ENCODE measurements at regions not wholly inside any gene's neighbourhood (a gene's known extent, or its start where the extent isn't known, plus 50 kb on each side); places are given as distances from the start of the nearest gene placed in this dataset.
"Not testable (repeated sequence)": the region's sequence is repeated elsewhere in the genome, so short reads cannot be mapped to it uniquely, and the experiment has no call there.

- no peak for DNase-seq (ENCODE audit: low read depth in 4 of 4, low spot score in 2 of 4)
Observed at GRCh38 chr1:208681878-208682663, 437.9 kb upstream of the PLXNA2 start.

- DNase-seq (ENCODE audit: low read depth in 4 of 4, low spot score in 2 of 4): no peak
Observed at GRCh38 chr1:208682664-208683013, 438.5 kb upstream of the PLXNA2 start.

GRCh38 chr1:208683141-208683540 is 439.0 kb upstream of the PLXNA2 start:
- no peak for DNase-seq (ENCODE audit: low read depth in 4 of 4, low spot score in 2 of 4)

GRCh38 chr1:208684192-208684591 is 440.0 kb upstream of the PLXNA2 start:
- no peak for DNase-seq (ENCODE audit: low read depth in 4 of 4, low spot score in 2 of 4)

- no peak for DNase-seq (ENCODE audit: low read depth in 4 of 4, low spot score in 2 of 4)
Observed at GRCh38 chr1:208686592-208686991, 442.4 kb upstream of the PLXNA2 start.

GRCh38 chr1:208688656-208689315 is 444.6 kb upstream of the PLXNA2 start:
- no peak for DNase-seq (ENCODE audit: low read depth in 4 of 4, low spot score in 2 of 4)

- DNase-seq (ENCODE audit: low read depth in 4 of 4, low spot score in 2 of 4): no peak
Observed at GRCh38 chr1:208691012-208691411, 446.8 kb upstream of the PLXNA2 start.

GRCh38 chr1:208709981-208710380 is 465.8 kb upstream of the PLXNA2 start:
- no peak for DNase-seq (ENCODE audit: low read depth in 4 of 4, low spot score in 2 of 4)

- DNase-seq (ENCODE audit: low read depth in 4 of 4, low spot score in 2 of 4): no peak
Observed at GRCh38 chr1:208714323-208714722, 470.1 kb upstream of the PLXNA2 start.

- no peak for DNase-seq (ENCODE audit: low read depth in 4 of 4, low spot score in 2 of 4)
Observed at GRCh38 chr1:208717525-208717924, 473.3 kb upstream of the PLXNA2 start.

- DNase-seq (ENCODE audit: low read depth in 4 of 4, low spot score in 2 of 4): no peak
Observed at GRCh38 chr1:208722592-208722991, 478.4 kb upstream of the PLXNA2 start.

- no peak for DNase-seq (ENCODE audit: low read depth in 4 of 4, low spot score in 2 of 4)
Observed at GRCh38 chr1:208724079-208724478, 479.9 kb upstream of the PLXNA2 start.

- DNase-seq (ENCODE audit: low read depth in 4 of 4, low spot score in 2 of 4): no peak
Observed at GRCh38 chr1:208728815-208729214, 484.6 kb upstream of the PLXNA2 start.

GRCh38 chr1:208731981-208732821 is 488.0 kb upstream of the PLXNA2 start:
- no peak for DNase-seq (ENCODE audit: low read depth in 4 of 4, low spot score in 2 of 4)

GRCh38 chr1:208737161-208737560 is 493.0 kb upstream of the PLXNA2 start:
- peak in 1 of 4 donors; percentile 13 for DNase-seq (ENCODE audit: low read depth in 4 of 4, low spot score in 2 of 4)

GRCh38 chr1:208737922-208738321 is 493.7 kb upstream of the PLXNA2 start:
- DNase-seq (ENCODE audit: low read depth in 4 of 4, low spot score in 2 of 4): no peak

- not testable (repeated sequence) for DNase-seq (ENCODE audit: low read depth in 4 of 4, low spot score in 2 of 4)
Observed at GRCh38 chr1:208739636-208740035, 495.5 kb upstream of the PLXNA2 start.

- no peak for DNase-seq (ENCODE audit: low read depth in 4 of 4, low spot score in 2 of 4)
Observed at GRCh38 chr1:208741296-208741695, 497.1 kb upstream of the PLXNA2 start.

- DNase-seq (ENCODE audit: low read depth in 4 of 4, low spot score in 2 of 4): no peak
Observed at GRCh38 chr1:208743361-208743760, 499.2 kb upstream of the PLXNA2 start.

GRCh38 chr1:208747979-208748378 is 503.8 kb upstream of the PLXNA2 start:
- peak in 3 of 4 donors; percentile 30 to 54 (median 37) for DNase-seq (ENCODE audit: low read depth in 4 of 4, low spot score in 2 of 4)

Data from left renal cortex interstitium (tissue), 4 donors.